GM18909 (cell line): ENCODE measurements at regions not wholly inside any gene's neighbourhood (a gene's known extent, or its start where the extent isn't known, plus 50 kb on each side); places are given as distances from the start of the nearest gene placed in this dataset.

Source experiments
- ATAC-seq: cut with Tn5 transposase; IDR thresholded peaks from one replicate; pipeline ENCODE4 v1.9.1; 2021; ENCODE audit warnings: mild to moderate bottlenecking; ENCODE audit not compliant: unreplicated experiment, poor library complexity

GRCh38 chr17:73969956-73970355, 233.5 kb upstream of the RPL38 start:
- ATAC-seq, result no peak

GRCh38 chr17:73971127-73971526, 232.4 kb upstream of the RPL38 start:
- no peak for ATAC-seq

GRCh38 chr17:73972056-73972455, 231.4 kb upstream of the RPL38 start:
- no peak for ATAC-seq

- ATAC-seq, result no peak
These were observed 230.6 kb upstream of the RPL38 start for GRCh38 chr17:73972901-73973300.

GRCh38 chr17:73973586-73974409, 229.7 kb upstream of the RPL38 start:
- no peak for ATAC-seq

- ATAC-seq, result no peak
These were observed 228.9 kb upstream of the RPL38 start for GRCh38 chr17:73974536-73974935.

- ATAC-seq, result no peak
These were observed 227.3 kb upstream of the RPL38 start for GRCh38 chr17:73976147-73976546.

- no peak for ATAC-seq
These were observed 226.6 kb upstream of the RPL38 start for GRCh38 chr17:73976676-73977521.

- no peak for ATAC-seq
These were observed 223.0 kb upstream of the RPL38 start for GRCh38 chr17:73980517-73980916.

GRCh38 chr17:73982871-73983270, 220.6 kb upstream of the RPL38 start:
- no peak for ATAC-seq

GRCh38 chr17:73983621-73984400, 219.7 kb upstream of the RPL38 start:
- no peak for ATAC-seq

GRCh38 chr17:73984941-73985340, 218.5 kb upstream of the RPL38 start:
- ATAC-seq, result no peak

GRCh38 chr17:73985466-73986015, 217.9 kb upstream of the RPL38 start:
- no peak for ATAC-seq

- no peak for ATAC-seq
These were observed 216.8 kb upstream of the RPL38 start for GRCh38 chr17:73986641-73987177.

- no peak for ATAC-seq
These were observed 216.1 kb upstream of the RPL38 start for GRCh38 chr17:73987395-73987794.

- ATAC-seq, result no peak
These were observed 215.5 kb upstream of the RPL38 start for GRCh38 chr17:73987845-73988509.

GRCh38 chr17:73989671-73990070, 213.8 kb upstream of the RPL38 start:
- ATAC-seq, result no peak

- no peak for ATAC-seq
These were observed 213.2 kb upstream of the RPL38 start for GRCh38 chr17:73990290-73990689.

- ATAC-seq, result no peak
These were observed 212.2 kb upstream of the RPL38 start for GRCh38 chr17:73991260-73991659.

GRCh38 chr17:73994946-73995345, 208.5 kb upstream of the RPL38 start:
- ATAC-seq, result no peak
